COLO668 (cell line): ENCODE measurements at regions not wholly inside any gene's neighbourhood (a gene's known extent, or its start where the extent isn't known, plus 50 kb on each side); places are given as distances from the start of the nearest gene placed in this dataset.
"Not testable (repeated sequence)": the region's sequence is repeated elsewhere in the genome, so short reads cannot be mapped to it uniquely, and the experiment has no call there.

ENCODE experiments used
- DNase-seq: peaks from one replicate; lab custom pipeline; 2025; ENCODE audit not compliant: unreplicated experiment; lab: John Stamatoyannopoulos, UW

GRCh38 chr11:71129624-71130023 is 122.8 kb downstream of the SHANK2 start:
- no peak for DNase-seq

GRCh38 chr11:71127806-71128205 is 124.6 kb downstream of the SHANK2 start:
- no peak for DNase-seq

- not testable (repeated sequence) for DNase-seq
Measured at GRCh38 chr11:71126401-71126800, 126.0 kb downstream of the SHANK2 start.

- no peak for DNase-seq
Measured at GRCh38 chr11:71125150-71125549, 127.2 kb downstream of the SHANK2 start.

- no peak for DNase-seq
Measured at GRCh38 chr11:71124127-71124526, 128.2 kb downstream of the SHANK2 start.

GRCh38 chr11:71120471-71120896 is 131.9 kb downstream of the SHANK2 start:
- DNase-seq: no peak

GRCh38 chr11:71119656-71120269 is 132.6 kb downstream of the SHANK2 start:
- DNase-seq: no peak

GRCh38 chr11:71118671-71119250 is 133.6 kb downstream of the SHANK2 start:
- DNase-seq: no peak

- DNase-seq: no peak
Measured at GRCh38 chr11:71117311-71117710, 135.1 kb downstream of the SHANK2 start.

- DNase-seq: no peak
Measured at GRCh38 chr11:71116693-71117040, 135.7 kb downstream of the SHANK2 start.

GRCh38 chr11:71115770-71116692 is 136.3 kb downstream of the SHANK2 start:
- DNase-seq: no peak

GRCh38 chr11:71114124-71114851 is 138.1 kb downstream of the SHANK2 start:
- DNase-seq: no peak

GRCh38 chr11:71112990-71113389 is 139.4 kb downstream of the SHANK2 start:
- DNase-seq: no peak

- no peak for DNase-seq
Measured at GRCh38 chr11:71112454-71112853, 139.9 kb downstream of the SHANK2 start.

GRCh38 chr11:71109586-71109985 is 142.8 kb downstream of the SHANK2 start:
- DNase-seq: no peak

- DNase-seq: no peak
Measured at GRCh38 chr11:71109186-71109585, 143.2 kb downstream of the SHANK2 start.

- DNase-seq: no peak
Measured at GRCh38 chr11:71108013-71108865, 144.1 kb downstream of the SHANK2 start.

GRCh38 chr11:71106671-71107070 is 145.7 kb downstream of the SHANK2 start:
- no peak for DNase-seq

- no peak for DNase-seq
Measured at GRCh38 chr11:71103266-71103665, 149.1 kb downstream of the SHANK2 start.

GRCh38 chr11:71102251-71102995 is 150.0 kb downstream of the SHANK2 start:
- DNase-seq: no peak
